ENCODE measurements at regions not wholly inside any gene's neighbourhood (a gene's known extent, or its start where the extent isn't known, plus 50 kb on each side); places are given as distances from the start of the nearest gene placed in this dataset.

DNA sequence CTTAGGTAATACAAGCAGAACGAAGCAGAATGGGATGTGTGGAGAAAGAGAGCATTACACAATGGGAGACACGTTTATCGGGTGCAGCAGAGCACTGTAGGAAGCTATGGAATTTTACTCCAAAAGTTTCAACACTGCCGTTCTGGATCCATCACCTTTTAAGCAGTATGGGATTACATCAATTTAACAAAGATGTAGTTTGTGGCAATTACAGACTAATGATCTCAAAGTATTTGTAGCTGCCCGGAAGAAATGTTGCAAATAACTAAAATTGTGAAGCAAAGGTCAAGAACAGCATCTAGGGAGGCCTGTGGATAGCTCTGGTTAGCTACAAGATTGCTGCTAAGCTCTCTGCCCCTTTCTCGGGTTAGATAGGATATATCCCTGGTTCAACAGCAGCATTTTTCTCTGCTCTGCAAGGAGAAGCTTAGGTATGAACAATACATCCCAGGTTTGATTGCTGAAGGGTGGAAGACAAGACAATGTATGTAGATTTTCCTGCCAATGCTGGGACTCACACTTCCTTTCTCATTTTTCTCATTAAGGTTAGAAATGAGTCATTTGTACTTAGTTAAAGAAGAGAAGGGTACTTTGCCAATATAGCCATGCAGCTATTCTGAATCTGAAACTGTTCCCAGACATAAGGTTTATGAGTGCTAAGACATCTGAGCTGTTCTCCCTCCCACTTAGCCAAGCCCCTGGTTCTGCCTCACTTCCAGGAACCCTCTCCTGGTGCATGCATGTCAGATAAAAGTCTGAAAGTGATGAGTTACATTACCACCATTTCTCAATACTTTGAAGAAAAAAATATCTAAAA, 75.0 kb upstream of the HIF1A start:
- no peaks in the 10 kb centered on the region for H3K36me3 ChIP-seq
- H3K4me3 ChIP-seq = no peak overlapping the region
- H3K27me3 ChIP-seq (ENCODE audit: low read depth) = no peaks in the 10 kb centered on the region
- H3K9me3 ChIP-seq (replicated peaks) = no peaks in the 10 kb centered on the region
- H3K27ac ChIP-seq (replicated peaks) = no peak overlapping the region
- DNase-seq = no peak
- intact Hi-C loops (cut with micrococcal nuclease) = no loop called here
- TF ChIP-seq CTCF (IDR thresholded peaks at IDR 0.05; ENCODE audit: borderline replicate concordance) = no peak
- H3K4me1 ChIP-seq = peaks cover 14% of the 10 kb centered on the region

DNA sequence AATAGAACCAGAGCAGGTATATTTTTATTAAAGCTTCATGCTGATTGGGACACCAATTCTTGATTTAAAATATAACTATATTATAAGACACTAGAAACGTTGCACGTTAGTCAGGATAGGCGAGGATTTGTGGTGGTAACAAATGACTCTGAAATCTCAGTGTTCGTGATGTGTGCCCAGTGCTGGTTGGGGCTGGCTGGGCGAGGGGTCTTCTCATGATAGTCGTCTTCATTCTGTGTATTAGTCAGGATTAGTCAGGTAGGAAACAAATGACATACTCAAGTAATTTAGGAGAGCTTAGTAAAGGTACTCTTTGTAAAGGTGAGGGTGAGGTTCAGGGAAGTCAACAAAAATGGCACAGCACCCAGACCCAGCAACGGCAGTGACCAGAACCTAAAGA, 73.9 kb upstream of the HIF1A start:
- H3K27ac ChIP-seq (replicated peaks) = no peak overlapping the region
- intact Hi-C loops (cut with micrococcal nuclease) = no loop called here
- H3K4me3 ChIP-seq = no peak overlapping the region
- no peaks in the 10 kb centered on the region for H3K36me3 ChIP-seq
- H3K27me3 ChIP-seq (ENCODE audit: low read depth) = no peaks in the 10 kb centered on the region
- no peak for DNase-seq
- no peaks in the 10 kb centered on the region for H3K9me3 ChIP-seq (replicated peaks)
- H3K4me1 ChIP-seq = peaks cover 8% of the 10 kb centered on the region
- TF ChIP-seq CTCF (IDR thresholded peaks at IDR 0.05; ENCODE audit: borderline replicate concordance) = no peak

DNA sequence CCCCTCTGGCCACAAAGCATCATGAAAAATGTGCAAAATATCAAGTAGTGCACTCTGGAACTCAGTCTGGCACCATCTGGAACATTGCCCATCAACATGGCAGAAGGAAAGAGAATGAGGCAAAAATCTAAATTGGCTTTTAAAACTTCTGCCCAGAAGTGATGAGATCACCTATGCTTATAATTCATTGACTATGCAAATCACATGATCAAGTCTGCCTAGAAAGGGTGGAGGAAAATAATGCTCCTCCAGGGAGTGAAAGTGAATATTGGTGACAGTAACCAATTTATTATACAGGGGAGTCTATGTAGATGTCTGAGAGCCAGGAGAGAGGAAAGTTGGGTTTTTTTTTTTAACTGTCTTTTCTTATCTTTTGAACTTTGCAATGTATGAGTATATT, 73.3 kb upstream of the HIF1A start:
- no peak overlapping the region for H3K4me3 ChIP-seq
- no peaks in the 10 kb centered on the region for H3K36me3 ChIP-seq
- H3K27me3 ChIP-seq (ENCODE audit: low read depth) = no peaks in the 10 kb centered on the region
- no peak for DNase-seq
- no peak for TF ChIP-seq CTCF (IDR thresholded peaks at IDR 0.05; ENCODE audit: borderline replicate concordance)
- H3K4me1 ChIP-seq = peaks cover 6% of the 10 kb centered on the region
- intact Hi-C loops (cut with micrococcal nuclease) = no loop called here
- H3K27ac ChIP-seq (replicated peaks) = no peak overlapping the region
- no peaks in the 10 kb centered on the region for H3K9me3 ChIP-seq (replicated peaks)

- no peak for DNase-seq
- Histone ChIP-seq H3K4me1 (peaks cover 2% of the 10 kb centered on the region), H3K4me3 (no peak overlapping the region), H3K36me3 (no peaks in the 10 kb centered on the region), H3K27me3 (ENCODE audit: low read depth) (no peaks in the 10 kb centered on the region), H3K27ac (replicated peaks) (no peak overlapping the region), H3K9me3 (replicated peaks) (no peaks in the 10 kb centered on the region)
- intact Hi-C loops (cut with micrococcal nuclease) = no loop called here
- no peak for TF ChIP-seq CTCF (IDR thresholded peaks at IDR 0.05; ENCODE audit: borderline replicate concordance)
These were observed 71.4 kb upstream of the HIF1A start for GRCh38 chr14:61623927-61624326.

- DNase-seq = no peak
- no peak overlapping the region for H3K4me3 ChIP-seq
- no peaks in the 10 kb centered on the region for H3K27me3 ChIP-seq (ENCODE audit: low read depth)
- intact Hi-C loops (cut with micrococcal nuclease) = no loop called here
- no peak for TF ChIP-seq CTCF (IDR thresholded peaks at IDR 0.05; ENCODE audit: borderline replicate concordance)
- H3K36me3 ChIP-seq = no peaks in the 10 kb centered on the region
- no peaks in the 10 kb centered on the region for H3K9me3 ChIP-seq (replicated peaks)
- H3K27ac ChIP-seq (replicated peaks) = no peak overlapping the region
- no peaks in the 10 kb centered on the region for H3K4me1 ChIP-seq
These were observed 70.1 kb upstream of the HIF1A start for GRCh38 chr14:61625165-61625564.

Data from left ventricle myocardium inferior (tissue), 1 donor.